ENCODE measurements at regions not wholly inside any gene's neighbourhood (a gene's known extent, or its start where the extent isn't known, plus 50 kb on each side); places are given as distances from the start of the nearest gene placed in this dataset.

DNA sequence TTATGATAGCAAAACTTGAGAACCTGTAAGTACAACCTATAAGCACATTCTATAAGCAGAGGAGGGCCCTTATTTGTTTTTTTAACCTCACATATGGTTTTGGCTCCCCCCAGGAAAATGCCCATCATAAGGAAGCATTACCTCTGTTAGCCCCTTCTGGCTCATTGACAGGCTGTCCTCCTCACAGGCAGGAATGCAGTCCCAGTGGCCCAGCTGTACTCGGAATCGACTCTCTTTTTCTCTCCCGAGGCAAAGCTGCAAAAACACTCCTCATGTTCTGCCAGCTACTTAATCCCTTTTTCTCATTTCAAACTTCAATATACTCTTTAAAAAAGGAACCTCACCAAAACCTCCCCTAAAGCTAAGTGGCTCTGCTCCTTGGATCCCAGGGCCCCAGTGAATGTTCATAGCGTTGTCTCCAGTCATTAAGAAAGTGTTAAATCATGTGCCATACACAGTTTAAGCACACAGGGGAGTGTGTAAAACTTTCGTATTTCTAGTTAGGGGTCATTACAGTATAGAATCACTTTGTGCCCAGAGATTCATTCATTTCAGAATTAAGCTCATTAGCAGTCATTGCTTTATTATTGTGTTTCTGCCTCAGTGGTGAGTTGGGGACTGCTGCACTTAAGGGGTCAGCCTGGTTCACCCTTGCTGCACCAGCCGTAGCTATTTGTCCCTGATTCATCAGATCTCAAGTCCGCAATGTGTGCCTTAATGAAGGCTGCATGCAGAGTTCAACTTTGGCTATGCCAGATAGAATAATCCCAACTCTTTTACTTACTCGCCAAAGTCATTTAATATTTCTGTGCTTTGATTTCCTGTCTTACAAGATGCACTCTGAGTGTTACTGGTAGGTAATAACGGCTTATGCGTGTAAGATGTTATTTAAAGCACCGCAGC, 57.6 kb downstream of the JRKL start:
- intact Hi-C loops (cut with DNase I; ENCODE audit: low total_unique reads), result no loop called here
- no peak overlapping the region for H3K27ac ChIP-seq
- no peak for DNase-seq (ENCODE audit: low spot score in 2 of 2)
- H3K4me1 ChIP-seq, result no peaks in the 10 kb centered on the region
- no peaks in the 10 kb centered on the region for H3K36me3 ChIP-seq
- TF ChIP-seq POLR2A (IDR thresholded peaks at IDR 0.05) (no peak), CTCF (IDR thresholded peaks at IDR 0.05) (no peak), POLR2AphosphoS5 (IDR thresholded peaks at IDR 0.05) (no peak)
- H3K4me3 ChIP-seq, result no peak overlapping the region
- H3K27me3 ChIP-seq, result no peaks in the 10 kb centered on the region
- H3K9me3 ChIP-seq, result no peaks in the 10 kb centered on the region

GRCh38 chr11:96448225-96448624, 58.4 kb downstream of the JRKL start:
- TF ChIP-seq POLR2A (IDR thresholded peaks at IDR 0.05) (no peak), CTCF (IDR thresholded peaks at IDR 0.05) (no peak), POLR2AphosphoS5 (IDR thresholded peaks at IDR 0.05) (no peak)

GRCh38 chr11:96456111-96456510, 66.3 kb downstream of the JRKL start:
- Histone ChIP-seq H3K4me3 (no peak overlapping the region), H3K27ac (no peak overlapping the region), H3K27me3 (peaks cover 0 to 7% of the 10 kb centered on the region in 2 donors), H3K36me3 (no peaks in the 10 kb centered on the region), H3K4me1 (no peaks in the 10 kb centered on the region), H3K9me3 (no peaks in the 10 kb centered on the region)
- no peak for DNase-seq (ENCODE audit: low spot score in 2 of 2)
- intact Hi-C loops (cut with DNase I; ENCODE audit: low total_unique reads), result no loop called here
- TF ChIP-seq POLR2AphosphoS5 (IDR thresholded peaks at IDR 0.05), result no peak
- no peak for TF ChIP-seq POLR2A (IDR thresholded peaks at IDR 0.05)
- TF ChIP-seq CTCF (IDR thresholded peaks at IDR 0.05), result no peak

More at GRCh38 chr11:96448225-96448624, 58.4 kb downstream of the JRKL start:
- no peaks in the 10 kb centered on the region for H3K9me3 ChIP-seq
- no peak overlapping the region for H3K4me3 ChIP-seq
- no peak for DNase-seq (ENCODE audit: low spot score in 2 of 2)
- H3K27me3 ChIP-seq, result no peaks in the 10 kb centered on the region
- H3K36me3 ChIP-seq, result no peaks in the 10 kb centered on the region
- intact Hi-C loops (cut with DNase I; ENCODE audit: low total_unique reads), result no loop called here
- no peaks in the 10 kb centered on the region for H3K4me1 ChIP-seq
- H3K27ac ChIP-seq, result no peak overlapping the region

GRCh38 chr11:96459751-96460150, 69.9 kb downstream of the JRKL start:
- no peak for DNase-seq (ENCODE audit: low spot score in 2 of 2)
- intact Hi-C loops (cut with DNase I; ENCODE audit: low total_unique reads), result no loop called here
- H3K27me3 ChIP-seq, result peaks cover 0 to 7% of the 10 kb centered on the region in 2 donors
- H3K9me3 ChIP-seq, result no peaks in the 10 kb centered on the region
- H3K4me1 ChIP-seq, result no peaks in the 10 kb centered on the region
- no peaks in the 10 kb centered on the region for H3K36me3 ChIP-seq
- TF ChIP-seq POLR2A (IDR thresholded peaks at IDR 0.05) (no peak), CTCF (IDR thresholded peaks at IDR 0.05) (no peak), POLR2AphosphoS5 (IDR thresholded peaks at IDR 0.05) (no peak)
- H3K27ac ChIP-seq, result no peak overlapping the region
- H3K4me3 ChIP-seq, result no peak overlapping the region

GRCh38 chr11:96461871-96462270, 72.1 kb downstream of the JRKL start:
- no peaks in the 10 kb centered on the region for H3K9me3 ChIP-seq
- TF ChIP-seq POLR2A (IDR thresholded peaks at IDR 0.05) (no peak), POLR2AphosphoS5 (IDR thresholded peaks at IDR 0.05) (no peak), CTCF (IDR thresholded peaks at IDR 0.05) (no peak)
- no peak for DNase-seq (ENCODE audit: low spot score in 2 of 2)
- H3K4me1 ChIP-seq, result no peaks in the 10 kb centered on the region
- peaks cover 0 to 7% of the 10 kb centered on the region in 2 donors for H3K27me3 ChIP-seq
- no peak overlapping the region for H3K27ac ChIP-seq
- intact Hi-C loops (cut with DNase I; ENCODE audit: low total_unique reads), result no loop called here
- H3K4me3 ChIP-seq, result no peak overlapping the region
- H3K36me3 ChIP-seq, result no peaks in the 10 kb centered on the region

Measured in breast epithelium (tissue), 4 donors.